ENCODE measurements at regions not wholly inside any gene's neighbourhood (a gene's known extent, or its start where the extent isn't known, plus 50 kb on each side); places are given as distances from the start of the nearest gene placed in this dataset.

DNA sequence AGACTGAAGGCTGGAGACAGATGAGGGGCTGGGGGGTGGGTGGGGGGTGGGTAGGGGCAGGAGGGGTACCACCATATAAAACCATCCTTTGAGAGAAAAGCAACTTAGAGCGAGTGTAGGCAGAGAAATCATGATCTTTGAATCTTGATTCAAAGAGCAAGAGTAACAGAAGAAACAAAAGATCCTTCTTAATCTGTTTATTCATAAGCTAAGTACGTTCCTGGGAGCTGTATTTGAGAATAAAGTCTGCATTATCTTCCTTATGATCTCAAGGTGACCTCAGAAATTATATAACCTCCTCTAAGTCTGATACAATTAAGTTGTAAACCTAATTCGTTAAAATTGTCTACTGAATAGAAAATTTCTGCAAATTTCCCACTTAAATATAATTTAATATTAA lies 558.8 kb downstream of the NR2F1-AS1 start (continued):
- TF ChIP-seq ZBTB43 (CRISPR knock-in tag; IDR thresholded peaks at IDR 0.05) = no peak
- no peak for TF ChIP-seq ZNF512 (CRISPR knock-in tag; IDR thresholded peaks at IDR 0.05; ENCODE audit: borderline replicate concordance)
- TF ChIP-seq NFE2L1 (CRISPR knock-in tag; IDR thresholded peaks at IDR 0.05) = no peak
- TF ChIP-seq TCF7 (CRISPR knock-in tag; IDR thresholded peaks at IDR 0.05; ENCODE audit: low read depth) = no peak
- TF ChIP-seq, protein P1, sequence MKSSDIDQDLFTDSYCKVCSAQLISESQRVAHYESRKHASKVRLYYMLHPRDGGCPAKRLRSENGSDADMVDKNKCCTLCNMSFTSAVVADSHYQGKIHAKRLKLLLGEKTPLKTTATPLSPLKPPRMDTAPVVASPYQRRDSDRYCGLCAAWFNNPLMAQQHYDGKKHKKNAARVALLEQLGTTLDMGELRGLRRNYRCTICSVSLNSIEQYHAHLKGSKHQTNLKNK (CRISPR knock-in tag; IDR thresholded peaks at IDR 0.05) = no peak
- TF ChIP-seq AR (CRISPR knock-in tag; IDR thresholded peaks at IDR 0.05) = no peak
- TF ChIP-seq USF1 (CRISPR knock-in tag; IDR thresholded peaks at IDR 0.05) = no peak
- no peak for TF ChIP-seq ZSCAN18 (CRISPR knock-in tag; IDR thresholded peaks at IDR 0.05)

DNA sequence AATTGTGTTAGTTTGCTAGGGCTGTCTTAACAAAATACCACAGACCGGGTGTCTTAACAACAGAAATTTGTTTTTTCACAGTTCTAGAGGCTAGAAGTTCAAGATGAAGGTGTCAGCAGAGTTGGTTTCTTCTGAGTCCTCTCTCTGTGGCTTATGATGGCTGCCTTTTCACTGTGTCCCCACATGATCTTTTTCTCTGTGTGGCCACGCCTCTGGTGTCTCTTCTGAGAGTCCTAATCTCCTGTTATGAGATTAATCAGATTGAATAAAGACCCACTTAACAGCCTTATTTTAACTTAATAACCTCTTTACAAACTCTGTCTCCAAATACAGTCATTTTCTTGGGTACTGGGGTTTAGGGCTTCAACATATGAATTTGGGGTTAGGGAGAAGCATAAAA lies 561.1 kb downstream of the NR2F1-AS1 start:
- Mint-ChIP-seq H3K9me3 (no peaks in the 10 kb centered on the region), H3K4me3 (no peak overlapping the region), H3K36me3 (no peaks in the 10 kb centered on the region), H3K4me1 (peaks cover 23% of the 10 kb centered on the region), H3K27me3 (ENCODE audit: low read depth) (no peaks in the 10 kb centered on the region), H3K27ac (no peak overlapping the region)
- CTCF ChIA-PET = no interaction called here
- ATAC-seq (no peak), DNase-seq (ENCODE audit: low spot score) (no peak)
- TF ChIP-seq RORB (CRISPR knock-in tag; IDR thresholded peaks at IDR 0.05) (no peak), IRF2 (CRISPR knock-in tag; IDR thresholded peaks at IDR 0.05; ENCODE audit: borderline replicate concordance, low read depth) (no peak), ATF1 (CRISPR knock-in tag; IDR thresholded peaks at IDR 0.05) (no peak), ATF2 (CRISPR knock-in tag; IDR thresholded peaks at IDR 0.05; ENCODE audit: borderline replicate concordance, low read depth) (no peak), CBFB (CRISPR knock-in tag; IDR thresholded peaks at IDR 0.05; ENCODE audit: low read depth) (no peak)
- TF ChIP-seq, protein P2, sequence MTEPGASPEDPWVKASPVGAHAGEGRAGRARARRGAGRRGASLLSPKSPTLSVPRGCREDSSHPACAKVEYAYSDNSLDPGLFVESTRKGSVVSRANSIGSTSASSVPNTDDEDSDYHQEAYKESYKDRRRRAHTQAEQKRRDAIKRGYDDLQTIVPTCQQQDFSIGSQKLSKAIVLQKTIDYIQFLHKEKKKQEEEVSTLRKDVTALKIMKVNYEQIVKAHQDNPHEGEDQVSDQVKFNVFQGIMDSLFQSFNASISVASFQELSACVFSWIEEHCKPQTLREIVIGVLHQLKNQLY (CRISPR knock-in tag; IDR thresholded peaks at IDR 0.05) = no peak
- TF ChIP-seq, protein P3, sequence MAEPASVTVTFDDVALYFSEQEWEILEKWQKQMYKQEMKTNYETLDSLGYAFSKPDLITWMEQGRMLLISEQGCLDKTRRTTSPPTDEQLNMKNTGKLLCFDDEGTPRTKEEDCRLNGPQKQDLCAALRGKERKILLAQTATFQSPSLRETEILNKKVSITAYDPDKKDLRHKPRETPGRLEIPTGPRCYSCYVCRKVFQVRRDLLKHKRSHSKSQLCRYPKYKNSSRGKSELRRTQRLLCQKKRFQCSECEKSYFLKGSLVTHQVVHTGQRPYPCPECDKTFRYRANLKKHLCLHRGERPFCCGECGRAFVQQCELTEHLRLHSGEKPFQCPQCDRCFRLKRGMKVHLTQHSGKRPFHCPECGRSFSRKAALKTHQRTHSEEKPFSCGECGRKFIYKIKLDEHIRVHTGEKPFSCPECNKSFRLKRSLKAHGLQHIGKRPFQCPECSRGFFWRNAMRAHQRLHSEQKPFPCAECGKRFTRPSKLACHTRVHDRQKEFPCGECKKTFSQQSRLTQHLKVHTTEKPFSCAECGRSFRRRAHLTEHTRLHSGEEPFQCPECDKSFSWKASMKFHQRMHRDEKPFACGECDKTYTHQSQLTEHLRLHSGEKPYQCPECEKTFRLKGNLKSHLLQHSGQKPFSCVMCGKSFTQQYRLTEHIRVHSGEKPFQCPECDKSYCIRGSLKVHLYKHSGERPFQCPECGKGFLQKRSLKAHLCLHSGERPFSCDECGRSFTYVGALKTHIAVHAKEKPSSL (CRISPR knock-in tag; conservative IDR thresholded peaks at IDR 0.05) = no peak
- TF ChIP-seq, protein P4, sequence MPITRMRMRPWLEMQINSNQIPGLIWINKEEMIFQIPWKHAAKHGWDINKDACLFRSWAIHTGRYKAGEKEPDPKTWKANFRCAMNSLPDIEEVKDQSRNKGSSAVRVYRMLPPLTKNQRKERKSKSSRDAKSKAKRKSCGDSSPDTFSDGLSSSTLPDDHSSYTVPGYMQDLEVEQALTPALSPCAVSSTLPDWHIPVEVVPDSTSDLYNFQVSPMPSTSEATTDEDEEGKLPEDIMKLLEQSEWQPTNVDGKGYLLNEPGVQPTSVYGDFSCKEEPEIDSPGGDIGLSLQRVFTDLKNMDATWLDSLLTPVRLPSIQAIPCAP (CRISPR knock-in tag; IDR thresholded peaks at IDR 0.05) = no peak
- TF ChIP-seq, protein P1 (CRISPR knock-in tag; IDR thresholded peaks at IDR 0.05) = no peak
- POLR2A ChIA-PET = no interaction called here
